PC-9 (cell line): ENCODE measurements at regions not wholly inside any gene's neighbourhood (a gene's known extent, or its start where the extent isn't known, plus 50 kb on each side); places are given as distances from the start of the nearest gene placed in this dataset.

Experiments
- BruUV-seq: library from RNA; stranded (reverse); fragments of 400-500 nt; replicated peaks from 2 replicates; lab custom pipeline; 2021; lab: Mats Ljungman, UMichigan
- CTCF ChIA-PET: fragments of 300-600 bp; sonication (Branson Sonifier 250); formaldehyde crosslinking; loops from one replicate; lab custom pipeline; 2022; ENCODE audit warnings: antibody characterized with exemption; lab: Charles Lee
- POLR2A ChIA-PET: fragments of 300-600 bp; sonication (Branson Sonifier 250); formaldehyde crosslinking; loops from one replicate; lab custom pipeline; 2022; ENCODE audit warnings: antibody characterized with exemption; ENCODE audit not compliant: unreplicated experiment; lab: Charles Lee
- DNase-seq, 2 experiments: peaks; one replicate each; pipeline versions ENCODE4 v3.0.0 to v3.0.0-alpha.2; 2015 to 2022; ENCODE audit warnings: mixed read lengths in 1 of 2
- H2AFZ ChIP-seq: fragments of 200-600 bp; sonication (generic); 2 replicates; pipeline ENCODE4 v1.8.1; 2017; ENCODE audit warnings: antibody characterized with exemption
- H3F3A ChIP-seq: fragments of 200-600 bp; sonication (generic); 2 replicates; pipeline ENCODE4 v1.8.1; 2017; ENCODE audit warnings: antibody characterized with exemption, mild to moderate bottlenecking, low read depth; ENCODE audit not compliant: insufficient read depth
- H3K27ac ChIP-seq: fragments of 200-600 bp; sonication (generic); 2 replicates; pipeline ENCODE4 v1.6.1; 2016; ENCODE audit warnings: mixed run types
- H3K27me3 ChIP-seq: fragments of 200-600 bp; sonication (generic); 2 replicates; pipeline ENCODE4 v1.6.1; 2016; ENCODE audit warnings: low read depth, mixed run types; ENCODE audit not compliant: insufficient read depth
- H3K36me3 ChIP-seq: fragments of 200-600 bp; sonication (generic); 2 replicates; pipeline ENCODE4 v1.6.1; 2016; ENCODE audit warnings: low read depth, mixed run types
- H3K4me1 ChIP-seq: fragments of 200-600 bp; sonication (generic); replicated peaks from 2 replicates; pipeline ENCODE4 v1.6.1; 2016; ENCODE audit warnings: mixed run types; ENCODE audit not compliant: insufficient read depth
- H3K4me2 ChIP-seq: fragments of 200-600 bp; sonication (generic); 2 replicates; pipeline ENCODE4 v1.6.1; 2017; ENCODE audit warnings: mixed run types
- H3K4me3 ChIP-seq: fragments of 200-600 bp; sonication (generic); 2 replicates; pipeline ENCODE4 v1.6.1; 2016; ENCODE audit warnings: mixed run types
- H3K79me2 ChIP-seq: fragments of 200-600 bp; sonication (generic); 2 replicates; pipeline ENCODE4 v1.6.1; 2017; ENCODE audit warnings: low read depth, mixed run types
- H3K9me2 ChIP-seq: fragments of 200-600 bp; sonication (generic); 2 replicates; pipeline ENCODE4 v1.8.1; 2017; ENCODE audit warnings: mild to moderate bottlenecking; ENCODE audit not compliant: insufficient read depth
- H3K9me3 ChIP-seq: fragments of 200-600 bp; sonication (generic); 2 replicates; pipeline ENCODE4 v1.8.1; 2016; ENCODE audit warnings: low read depth; ENCODE audit not compliant: insufficient read depth
- H4K20me1 ChIP-seq: fragments of 200-600 bp; sonication (generic); 2 replicates; pipeline ENCODE4 v1.8.1; 2017; ENCODE audit not compliant: insufficient read depth
- CTCF ChIP-seq: fragments of 200-600 bp; sonication (generic); conservative IDR thresholded peaks from 2 replicates; pipeline ENCODE4 v1.6.1; 2017; ENCODE audit warnings: mixed run types, antibody characterized with exemption, mild to moderate bottlenecking, moderate library complexity
- EZH2 ChIP-seq: fragments of 200-600 bp; sonication (generic); IDR thresholded peaks from 2 replicates; pipeline ENCODE4 v1.8.0; 2017; ENCODE audit warnings: antibody characterized with exemption, low read depth
- intact Hi-C: fragments of 100-400 bp; cut with micrococcal nuclease; formaldehyde crosslinking; loops from one replicate; pipeline ENCODE4 v1.10.0; 2022; ENCODE audit not compliant: unreplicated experiment

DNA sequence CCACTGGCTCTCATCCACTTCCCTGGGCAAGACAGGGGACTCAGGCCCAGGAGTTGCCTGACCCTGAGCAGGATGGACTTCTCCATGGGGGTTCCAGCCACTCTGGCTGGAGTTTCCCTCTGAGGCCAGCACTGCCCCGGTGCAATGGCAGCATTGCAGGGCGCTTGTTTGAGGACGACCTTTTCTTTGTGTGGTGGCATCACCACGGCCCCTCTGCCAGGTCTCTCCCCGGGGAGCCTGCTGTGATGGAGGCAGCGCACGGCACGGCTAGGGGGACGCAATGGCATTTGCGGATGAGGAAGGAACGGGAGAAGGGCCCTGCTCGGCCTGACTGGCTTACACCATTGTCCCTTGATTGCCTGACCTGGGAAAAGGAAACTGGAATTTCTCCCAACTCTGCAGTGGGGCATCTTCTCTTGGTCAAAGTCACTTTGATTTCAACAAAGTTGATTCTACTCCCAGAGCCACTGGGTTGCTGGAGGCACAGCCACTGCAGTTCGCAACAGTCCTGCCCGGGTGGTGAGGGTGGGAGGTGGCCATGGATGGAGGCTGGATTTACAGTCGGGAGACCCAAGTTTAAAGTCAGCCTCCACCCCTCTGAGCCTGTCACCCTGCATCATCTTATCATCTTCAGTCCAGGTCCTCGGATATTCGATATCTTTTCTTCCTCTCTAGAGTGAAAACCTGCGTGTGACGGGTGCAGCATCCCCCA is 82.9 kb upstream of the ZNF469 start:
- no peaks in the 10 kb centered on the region for H3K9me3 ChIP-seq
- H3K4me3 ChIP-seq: no peak overlapping the region
- peaks cover 9% of the 10 kb centered on the region for H3K4me1 ChIP-seq
- no peaks in the 10 kb centered on the region for H3K9me2 ChIP-seq
- no peaks in the 10 kb centered on the region for H3K79me2 ChIP-seq
- CTCF ChIA-PET: no interaction called here
- no peak overlapping the region for H3K27ac ChIP-seq
- peaks cover 14% of the 10 kb centered on the region; the same call in 1 of the 2 replicates for H3F3A ChIP-seq
- no peak for DNase-seq
- no TSS peak for BruUV-seq
- no peak overlapping the region for H2AFZ ChIP-seq
- POLR2A ChIA-PET: no interaction called here
- H3K36me3 ChIP-seq: no peaks in the 10 kb centered on the region
- H4K20me1 ChIP-seq: no peaks in the 10 kb centered on the region
- H3K4me2 ChIP-seq: no peak overlapping the region
- TF ChIP-seq EZH2 (no peak), CTCF (no peak)
- H3K27me3 ChIP-seq: no peaks in the 10 kb centered on the region
- intact Hi-C loops: no loop called here

DNA sequence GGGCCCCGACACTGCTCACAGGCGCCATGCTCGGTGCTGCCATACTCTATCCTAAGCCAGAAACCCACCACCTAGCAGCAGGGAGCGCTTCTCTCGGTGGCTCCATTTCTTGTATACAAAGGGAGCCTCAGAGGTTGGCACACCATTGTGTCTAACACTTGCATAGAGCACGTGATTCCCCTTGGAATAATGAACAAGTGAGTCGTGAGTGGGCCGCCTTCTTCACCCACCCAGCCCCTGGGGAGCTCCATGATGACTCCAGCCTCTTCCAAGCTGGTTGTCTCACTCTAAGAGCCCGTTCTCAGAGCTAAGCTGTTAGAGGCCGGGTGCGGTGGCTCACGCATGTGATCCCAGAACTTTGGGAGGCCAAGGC is 82.3 kb upstream of the ZNF469 start:
- no peaks in the 10 kb centered on the region for H4K20me1 ChIP-seq
- ChIA-PET POLR2A (no interaction called here), CTCF (no interaction called here)
- no peak overlapping the region for H2AFZ ChIP-seq
- BruUV-seq: no TSS peak
- peaks cover 9% of the 10 kb centered on the region for H3K4me1 ChIP-seq
- H3K27me3 ChIP-seq: no peaks in the 10 kb centered on the region
- H3K9me2 ChIP-seq: no peaks in the 10 kb centered on the region
- no peaks in the 10 kb centered on the region for H3K9me3 ChIP-seq
- no peak overlapping the region for H3K27ac ChIP-seq
- intact Hi-C loops: no loop called here
- H3K79me2 ChIP-seq: no peaks in the 10 kb centered on the region
- no peak overlapping the region for H3K4me2 ChIP-seq
- peaks cover 16% of the 10 kb centered on the region; the same call in 1 of the 2 replicates for H3F3A ChIP-seq
- no peak for DNase-seq
- H3K36me3 ChIP-seq: no peaks in the 10 kb centered on the region
- no peak overlapping the region for H3K4me3 ChIP-seq
- TF ChIP-seq EZH2 (no peak), CTCF (no peak)

- no peak overlapping the region for H3K4me3 ChIP-seq
- ChIA-PET CTCF (no interaction called here), POLR2A (interaction anchor here (0.7 kb wide), 1 partner anchor 41 kb away, joined by 6 read pairs; no protein-coding TSS in a partner anchor)
- H3K4me2 ChIP-seq: no peak overlapping the region
- H3K9me3 ChIP-seq: no peaks in the 10 kb centered on the region
- intact Hi-C loops: no loop called here
- H3K36me3 ChIP-seq: no peaks in the 10 kb centered on the region
- DNase-seq: no peak
- H3F3A ChIP-seq: peaks cover 17% of the 10 kb centered on the region; the same call in 1 of the 2 replicates
- no peaks in the 10 kb centered on the region for H3K9me2 ChIP-seq
- H4K20me1 ChIP-seq: no peaks in the 10 kb centered on the region
- no peak overlapping the region for H3K27ac ChIP-seq
- no peak overlapping the region for H2AFZ ChIP-seq
- no peaks in the 10 kb centered on the region for H3K27me3 ChIP-seq
- TF ChIP-seq EZH2: no peak
- no peak for TF ChIP-seq CTCF
- no TSS peak for BruUV-seq
- H3K4me1 ChIP-seq: peaks cover 9% of the 10 kb centered on the region
- no peaks in the 10 kb centered on the region for H3K79me2 ChIP-seq
Measured at GRCh38 chr16:88301431-88301830, 81.3 kb upstream of the ZNF469 start.
